Middle frontal gyrus (tissue), 1 donor: ENCODE measurements at regions not wholly inside any gene's neighbourhood (a gene's known extent, or its start where the extent isn't known, plus 50 kb on each side); places are given as distances from the start of the nearest gene placed in this dataset.
"Not testable (repeated sequence)": the region's sequence is repeated elsewhere in the genome, so short reads cannot be mapped to it uniquely, and the experiment has no call there.

ENCODE experiments used
- DNase-seq: peaks from one replicate; pipeline ENCODE4 v3.0.0-alpha.2; 2015; ENCODE audit warnings: low spot score; ENCODE audit errors: extremely low spot score

DNA sequence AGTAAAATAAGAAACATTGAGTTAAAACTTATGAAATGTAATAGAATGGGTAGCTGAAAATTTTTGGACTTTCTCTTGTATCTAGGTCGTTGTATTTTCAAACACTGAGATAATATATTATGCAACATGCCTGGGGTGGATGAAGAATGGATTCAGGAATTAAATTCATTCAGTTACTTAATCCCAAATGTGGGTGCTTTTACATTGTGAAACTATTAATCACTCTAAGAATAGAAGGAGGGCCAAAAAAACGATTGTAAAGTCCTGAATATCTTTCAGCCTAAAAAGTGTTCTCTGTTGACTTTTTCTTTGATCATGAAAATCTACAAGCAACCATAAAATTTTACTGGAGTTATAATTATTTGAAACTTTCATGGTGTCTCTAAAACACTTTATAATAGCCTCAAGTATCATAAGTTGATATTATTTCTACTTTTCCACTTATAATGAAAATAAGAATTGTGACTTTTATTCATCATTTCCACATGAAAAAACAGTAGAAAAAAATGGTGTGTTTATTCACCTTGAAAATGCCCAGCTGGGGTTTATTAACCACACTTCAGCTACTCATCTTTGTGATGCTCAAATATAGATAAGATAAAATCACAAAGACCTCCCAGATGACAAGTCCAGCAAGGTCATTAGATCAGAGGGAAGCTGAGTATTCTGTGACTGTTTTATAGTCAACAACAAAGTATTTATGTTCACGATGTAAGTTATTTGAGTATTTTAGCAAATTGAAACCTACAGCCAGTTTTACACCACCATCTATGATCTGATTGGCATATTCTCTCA lies 619.9 kb upstream of the SOX9 start:
- no peak for DNase-seq

- no peak for DNase-seq
These were observed 619.1 kb upstream of the SOX9 start for GRCh38 chr17:71501711-71502110.

DNA sequence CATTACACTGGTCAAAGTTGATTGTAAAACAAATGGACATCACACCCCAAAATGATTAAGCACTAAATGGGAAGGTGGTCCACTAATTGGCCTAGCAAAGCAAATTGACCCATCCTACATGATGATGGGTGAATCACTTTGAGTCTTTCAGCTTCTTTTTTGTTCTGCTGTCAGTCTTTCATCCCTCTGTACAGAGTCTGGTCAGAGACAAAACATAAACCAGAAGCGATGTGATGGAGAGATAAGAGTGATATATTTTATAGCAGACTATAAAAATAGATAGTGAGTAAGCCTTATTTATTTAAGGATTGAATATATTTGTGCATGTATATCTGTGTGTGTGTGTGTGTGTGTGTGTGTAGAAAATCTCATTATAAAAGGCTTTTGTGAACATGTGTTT lies 618.4 kb upstream of the SOX9 start:
- DNase-seq: no peak

- no peak for DNase-seq
These were observed 616.9 kb upstream of the SOX9 start for GRCh38 chr17:71503710-71504465.

DNA sequence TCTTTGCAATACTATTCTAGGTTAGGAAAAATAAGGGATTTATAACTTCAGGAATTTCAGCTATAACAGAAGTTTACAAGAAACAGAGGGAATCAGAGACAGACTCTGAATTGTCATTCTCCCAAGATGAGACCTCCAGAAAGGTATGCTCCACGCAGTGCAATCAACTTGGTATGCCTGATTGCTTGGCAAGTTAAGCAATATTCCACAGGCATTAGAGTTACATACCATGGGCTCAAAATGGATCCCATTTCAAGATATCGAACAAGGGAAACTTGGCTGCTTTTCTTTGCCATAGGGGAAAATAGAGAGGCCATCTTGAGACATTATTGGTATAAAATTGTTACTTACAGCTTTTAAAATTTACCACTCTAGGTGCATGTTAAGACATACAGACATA lies 615.6 kb upstream of the SOX9 start:
- no peak for DNase-seq

GRCh38 chr17:71505981-71506380 lies 614.8 kb upstream of the SOX9 start:
- DNase-seq: no peak

GRCh38 chr17:71511266-71511995 lies 609.4 kb upstream of the SOX9 start:
- DNase-seq: no peak

GRCh38 chr17:71513725-71514124 lies 607.1 kb upstream of the SOX9 start:
- not testable (repeated sequence) for DNase-seq

- no peak for DNase-seq
These were observed 604.7 kb upstream of the SOX9 start for GRCh38 chr17:71516149-71516548.

- no peak for DNase-seq
These were observed 601.5 kb upstream of the SOX9 start for GRCh38 chr17:71519285-71519684.

- no peak for DNase-seq
These were observed 599.1 kb upstream of the SOX9 start for GRCh38 chr17:71521724-71522123.

GRCh38 chr17:71522383-71522782 lies 598.4 kb upstream of the SOX9 start:
- no peak for DNase-seq

GRCh38 chr17:71527311-71527710 lies 593.5 kb upstream of the SOX9 start:
- no peak for DNase-seq

GRCh38 chr17:71528210-71528609 lies 592.6 kb upstream of the SOX9 start:
- DNase-seq: no peak

GRCh38 chr17:71530248-71530647 lies 590.6 kb upstream of the SOX9 start:
- DNase-seq: no peak

DNA sequence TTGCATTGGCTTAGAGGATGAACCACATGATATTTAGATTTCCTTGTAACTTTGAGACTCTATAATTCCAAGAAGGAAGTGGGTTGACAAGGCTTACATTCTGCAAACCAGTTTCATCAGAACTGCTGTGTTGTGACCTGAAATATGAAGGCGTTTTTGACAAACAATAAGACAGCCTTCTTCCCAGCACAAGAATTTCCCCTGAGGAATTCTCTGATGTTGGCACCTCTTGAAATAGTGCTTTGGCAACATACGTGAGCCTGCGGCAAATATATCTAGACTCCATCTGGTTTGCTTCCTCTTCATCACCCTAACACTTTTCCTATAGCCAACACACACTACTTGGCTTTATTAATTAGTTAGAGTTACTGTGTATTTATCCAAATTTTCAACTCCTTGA lies 585.5 kb upstream of the SOX9 start:
- DNase-seq: no peak

- DNase-seq: no peak
These were observed 574.4 kb upstream of the SOX9 start for GRCh38 chr17:71546419-71546818.

DNA sequence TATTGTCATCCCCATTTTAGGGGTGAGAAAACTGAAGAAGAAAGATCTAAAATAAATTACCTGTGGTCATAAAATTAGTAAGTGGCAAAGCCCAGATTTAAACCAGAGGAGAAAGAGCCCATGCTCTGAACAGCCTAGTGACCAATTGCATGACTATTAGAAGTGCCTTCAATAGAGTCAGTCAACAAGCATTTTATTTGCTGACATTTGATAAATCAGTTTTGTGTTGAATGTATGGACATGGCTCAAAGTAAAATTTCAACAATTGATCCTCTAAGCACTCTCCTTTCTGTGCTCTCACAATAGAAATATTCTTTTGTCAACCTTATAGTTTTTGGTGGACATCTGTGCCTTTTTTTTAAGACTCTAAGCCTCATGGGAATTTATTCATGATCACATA lies 572.9 kb upstream of the SOX9 start:
- DNase-seq: no peak

- no peak for DNase-seq
These were observed 572.2 kb upstream of the SOX9 start for GRCh38 chr17:71548540-71549190.

- no peak for DNase-seq
These were observed 570.1 kb upstream of the SOX9 start for GRCh38 chr17:71550675-71551074.

- no peak for DNase-seq
These were observed 567.4 kb upstream of the SOX9 start for GRCh38 chr17:71553381-71553780.

GRCh38 chr17:71558901-71559300 lies 561.9 kb upstream of the SOX9 start:
- DNase-seq: no peak
